B cell (primary cell): ENCODE measurements at regions not wholly inside any gene's neighbourhood (a gene's known extent, or its start where the extent isn't known, plus 50 kb on each side); places are given as distances from the start of the nearest gene placed in this dataset.

ENCODE experiments used
- ATAC-seq: fragments of 200-7000 bp; cut with Tn5 transposase; one replicate; pipeline ENCODE4 v1.10.0; 2021; ENCODE audit warnings: low read depth, mild to moderate bottlenecking, moderate number of reproducible peaks, moderate library complexity
- CTCF ChIA-PET: fragments of 350-600 bp; sonication (Branson Sonifier 250); formaldehyde crosslinking; loops from one replicate; lab custom pipeline; 2021; ENCODE audit warnings: antibody characterized with exemption, inconsistent platforms; lab: Charles Lee
- POLR2A ChIA-PET: fragments of 350-600 bp; sonication (Branson Sonifier 250); formaldehyde crosslinking; loops from one replicate; lab custom pipeline; 2021; ENCODE audit warnings: antibody characterized with exemption; lab: Charles Lee
- DNase-seq: peaks from one replicate; pipeline ENCODE4 v3.0.0; 2013
- H2AFZ ChIP-seq: 2 replicates; pipeline ENCODE4 v1.6.1; 2012; ENCODE audit warnings: mild to moderate bottlenecking, low read depth, low read length; ENCODE audit not compliant: insufficient read depth, poor library complexity, severe bottlenecking
- H3K27ac ChIP-seq, 2 donors: 1 replicate in 1 of 2; 2 replicates in 1 of 2; pipeline ENCODE4 v1.5.1; 2012 to 2013; ENCODE audit warnings: low read length in 2 of 2, mild to moderate bottlenecking in 2 of 2, moderate library complexity in 1 of 2
- H3K27me3 ChIP-seq, 4 experiments: fragments of 200-600 bp in 1 of 4; sonication (generic) in 1 of 4; replicated peaks in 1 of 4; 1 replicate in 2 of 4; 2 replicates in 2 of 4; pipeline versions ENCODE4 v1.6.1 to v1.7.0; 2013 to 2016; ENCODE audit warnings: low read length in 3 of 4, mild to moderate bottlenecking in 2 of 4, mixed read lengths in 1 of 4, moderate library complexity in 1 of 4; ENCODE audit not compliant: insufficient read depth in 4 of 4, control insufficient read depth in 3 of 4; ENCODE audit errors: control extremely low read depth in 1 of 4
- H3K36me3 ChIP-seq, 2 experiments: replicated peaks in 1 of 2; 1 replicate in 1 of 2; 2 replicates in 1 of 2; pipeline versions ENCODE4 v1.6.1 to v1.7.1; 2013; ENCODE audit warnings: low read length in 1 of 2; ENCODE audit not compliant: insufficient read depth in 2 of 2, control insufficient read depth in 1 of 2; ENCODE audit errors: control extremely low read depth in 1 of 2, extremely low read depth in 1 of 2
- H3K4me1 ChIP-seq, 2 donors: fragments of 200-600 bp in 1 of 2; sonication (generic) in 1 of 2; 1 replicate in 1 of 2; 2 replicates in 1 of 2; pipeline versions ENCODE4 v1.5.1 to v1.6.1; 2013 to 2017; ENCODE audit warnings: low read length in 2 of 2; ENCODE audit not compliant: control insufficient read depth in 2 of 2, insufficient read depth in 2 of 2
- H3K4me2 ChIP-seq: replicated peaks from 2 replicates; pipeline ENCODE3; 2012; ENCODE audit warnings: mild to moderate bottlenecking, low read depth, low read length; ENCODE audit not compliant: poor library complexity, severe bottlenecking
- H3K4me3 ChIP-seq, 5 experiments: fragments of 200-600 bp in 1 of 5; sonication (generic) in 1 of 5; 1 replicate in 3 of 5; 2 replicates in 2 of 5; pipeline versions ENCODE4 v1.5.1 to v1.7.0; 2011 to 2016; ENCODE audit warnings: low read length in 4 of 5, mild to moderate bottlenecking in 4 of 5, low read depth in 2 of 5, control low read depth in 1 of 5, moderate library complexity in 1 of 5; ENCODE audit not compliant: insufficient read depth in 1 of 5; ENCODE audit errors: control extremely low read depth in 1 of 5, extremely low read depth in 1 of 5
- H3K79me2 ChIP-seq: fragments of 200-600 bp; sonication (generic); one replicate; pipeline ENCODE4 v1.6.0; 2016; ENCODE audit warnings: low read length; ENCODE audit not compliant: control insufficient read depth, insufficient read depth
- H3K9ac ChIP-seq: fragments of 200-600 bp; sonication (generic); 2 replicates; pipeline ENCODE4 v1.6.1; 2017; ENCODE audit warnings: mild to moderate bottlenecking, low read length, moderate library complexity
- H3K9me3 ChIP-seq, 3 donors: one replicate each; pipeline versions ENCODE4 v1.6.1 to v1.7.1; 2013; ENCODE audit warnings: low read length in 2 of 3; ENCODE audit not compliant: control insufficient read depth in 2 of 3, insufficient read depth in 1 of 3; ENCODE audit errors: control extremely low read depth in 1 of 3
- H4K20me1 ChIP-seq: 2 replicates; pipeline ENCODE4 v1.6.0; 2012; ENCODE audit warnings: mild to moderate bottlenecking, low read length; ENCODE audit not compliant: insufficient read depth, control insufficient read depth, poor library complexity, severe bottlenecking
- H3K27ac Mint-ChIP-seq: one replicate; pipeline ENCODE4 v1.8.0; 2021; ENCODE audit warnings: mixed read lengths
- H3K27me3 Mint-ChIP-seq: one replicate; pipeline ENCODE4 v1.8.0; 2021; ENCODE audit warnings: mixed read lengths
- H3K4me1 Mint-ChIP-seq: one replicate; pipeline ENCODE4 v1.8.0; 2021; ENCODE audit warnings: mixed read lengths
- H3K4me3 Mint-ChIP-seq: one replicate; pipeline ENCODE4 v1.8.0; 2021; ENCODE audit warnings: mixed read lengths
- H3K9me3 Mint-ChIP-seq: one replicate; pipeline ENCODE4 v1.8.0; 2022; ENCODE audit warnings: mixed read lengths; ENCODE audit not compliant: insufficient read depth
- CTCF ChIP-seq: fragments of 200-600 bp; IDR thresholded peaks from one replicate; pipeline ENCODE4 v1.8.0; 2022; ENCODE audit warnings: antibody characterized with exemption, mild to moderate bottlenecking
- EZH2 ChIP-seq: IDR thresholded peaks from 2 replicates; pipeline ENCODE4 v1.6.1; 2012; ENCODE audit warnings: borderline replicate concordance, low read depth, mild to moderate bottlenecking, moderate library complexity, low read length; ENCODE audit not compliant: insufficient read depth, poor library complexity, severe bottlenecking
- WGBS: methylation state at CpG from one replicate; pipeline ENCODE4 v1.1.5; 2013; ENCODE audit warnings: missing lambda C conversion rate; ENCODE audit not compliant: insufficient coverage; 5-methylcytosine and 5-hydroxymethylcytosine counted together
- intact Hi-C: fragments of 100-400 bp; cut with micrococcal nuclease; formaldehyde crosslinking; loops from one replicate; pipeline ENCODE4 v1.10.0; 2022

- H3K27ac Mint-ChIP-seq = no peak overlapping the region
- CTCF ChIA-PET = no interaction called here
- no peak overlapping the region for H3K4me3 ChIP-seq
- peaks cover 5% of the 10 kb centered on the region for H3K9me3 Mint-ChIP-seq
- no peak overlapping the region for H2AFZ ChIP-seq
- intact Hi-C loops = no loop called here
- POLR2A ChIA-PET = no interaction called here
- peaks cover 0 to 44% (median 0%) of the 10 kb centered on the region in 3 donors for H3K9me3 ChIP-seq
- no peak for TF ChIP-seq CTCF
- no peak for TF ChIP-seq EZH2
- no peaks in the 10 kb centered on the region for H3K36me3 ChIP-seq
- H3K4me1 ChIP-seq = no peaks in the 10 kb centered on the region
- H3K4me1 Mint-ChIP-seq = no peaks in the 10 kb centered on the region
- no peak for DNase-seq
- ATAC-seq = no peak
- H3K4me3 Mint-ChIP-seq = no peak overlapping the region
- no peak overlapping the region for H3K9ac ChIP-seq
- no peak overlapping the region for H3K27ac ChIP-seq
- H3K27me3 ChIP-seq = no peaks in the 10 kb centered on the region
- H3K79me2 ChIP-seq = no peaks in the 10 kb centered on the region
- WGBS = 92% methylated on average over 6 of the region's 12 CpGs
- peaks cover 4% of the 10 kb centered on the region for H3K27me3 Mint-ChIP-seq
- no peaks in the 10 kb centered on the region for H4K20me1 ChIP-seq
- no peak overlapping the region for H3K4me2 ChIP-seq
Observed at GRCh38 chr14:101184104-101184455, 280.6 kb upstream of the RTL1 start.

- H3K4me2 ChIP-seq = no peak overlapping the region
- DNase-seq = no peak
- CTCF ChIA-PET = no interaction called here
Observed at GRCh38 chr14:101184572-101184971, 281.1 kb upstream of the RTL1 start.

More at GRCh38 chr14:101184572-101184971, 281.1 kb upstream of the RTL1 start:
- H3K9me3 Mint-ChIP-seq = peaks cover 5% of the 10 kb centered on the region
- intact Hi-C loops = no loop called here
- H3K27ac Mint-ChIP-seq = no peak overlapping the region
- H3K9me3 ChIP-seq = peaks cover 0 to 44% (median 0%) of the 10 kb centered on the region in 3 donors
- TF ChIP-seq EZH2 (no peak), CTCF (no peak)
- H3K4me3 Mint-ChIP-seq = no peak overlapping the region
- H3K36me3 ChIP-seq = no peaks in the 10 kb centered on the region
- no peaks in the 10 kb centered on the region for H3K27me3 ChIP-seq
- no peaks in the 10 kb centered on the region for H3K79me2 ChIP-seq
- H2AFZ ChIP-seq = no peak overlapping the region
- H3K9ac ChIP-seq = no peak overlapping the region
- no peaks in the 10 kb centered on the region for H3K4me1 ChIP-seq
- ATAC-seq = no peak
- H3K27me3 Mint-ChIP-seq = peaks cover 4% of the 10 kb centered on the region
- H3K4me1 Mint-ChIP-seq = no peaks in the 10 kb centered on the region
- H4K20me1 ChIP-seq = no peaks in the 10 kb centered on the region
- H3K27ac ChIP-seq = no peak overlapping the region
- POLR2A ChIA-PET = no interaction called here
- WGBS = 83% methylated on average over 3 of the region's 6 CpGs
- H3K4me3 ChIP-seq = no peak overlapping the region
